ENCODE measurements at regions not wholly inside any gene's neighbourhood (a gene's known extent, or its start where the extent isn't known, plus 50 kb on each side); places are given as distances from the start of the nearest gene placed in this dataset.

- TF ChIP-seq, protein P1, sequence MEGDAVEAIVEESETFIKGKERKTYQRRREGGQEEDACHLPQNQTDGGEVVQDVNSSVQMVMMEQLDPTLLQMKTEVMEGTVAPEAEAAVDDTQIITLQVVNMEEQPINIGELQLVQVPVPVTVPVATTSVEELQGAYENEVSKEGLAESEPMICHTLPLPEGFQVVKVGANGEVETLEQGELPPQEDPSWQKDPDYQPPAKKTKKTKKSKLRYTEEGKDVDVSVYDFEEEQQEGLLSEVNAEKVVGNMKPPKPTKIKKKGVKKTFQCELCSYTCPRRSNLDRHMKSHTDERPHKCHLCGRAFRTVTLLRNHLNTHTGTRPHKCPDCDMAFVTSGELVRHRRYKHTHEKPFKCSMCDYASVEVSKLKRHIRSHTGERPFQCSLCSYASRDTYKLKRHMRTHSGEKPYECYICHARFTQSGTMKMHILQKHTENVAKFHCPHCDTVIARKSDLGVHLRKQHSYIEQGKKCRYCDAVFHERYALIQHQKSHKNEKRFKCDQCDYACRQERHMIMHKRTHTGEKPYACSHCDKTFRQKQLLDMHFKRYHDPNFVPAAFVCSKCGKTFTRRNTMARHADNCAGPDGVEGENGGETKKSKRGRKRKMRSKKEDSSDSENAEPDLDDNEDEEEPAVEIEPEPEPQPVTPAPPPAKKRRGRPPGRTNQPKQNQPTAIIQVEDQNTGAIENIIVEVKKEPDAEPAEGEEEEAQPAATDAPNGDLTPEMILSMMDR (IDR thresholded peaks at IDR 0.05), result no peak
- no peak for TF ChIP-seq ZFX (IDR thresholded peaks at IDR 0.05; ENCODE audit: borderline replicate concordance)
These were observed 230.8 kb upstream of the PKN2 start for GRCh38 chr1:88453295-88453694.
